GM23338 (cell line): ENCODE measurements at regions not wholly inside any gene's neighbourhood (a gene's known extent, or its start where the extent isn't known, plus 50 kb on each side); places are given as distances from the start of the nearest gene placed in this dataset.

Experiments
- ATAC-seq: fragments of 200-7000 bp; cut with Tn5 transposase; 3 replicates; pipeline ENCODE4 v1.9.1; 2020
- DNase-seq: peaks from one replicate; pipeline ENCODE4 v3.0.0-alpha.2; 2015; ENCODE audit warnings: low spot score
- H2AFZ ChIP-seq: fragments of 200-600 bp; sonication (generic); 2 replicates; pipeline ENCODE4 v1.8.0; 2016; ENCODE audit warnings: antibody characterized with exemption, mild to moderate bottlenecking, moderate library complexity
- H3F3A ChIP-seq: fragments of 200-600 bp; sonication (generic); replicated peaks from 2 replicates; pipeline ENCODE4 v1.8.0; 2017; ENCODE audit warnings: antibody characterized with exemption, mixed run types, low read depth
- H3K27ac ChIP-seq: fragments of 200-600 bp; sonication (generic); 2 replicates; pipeline ENCODE4 v1.6.1; 2016; ENCODE audit warnings: low read depth
- H3K27me3 ChIP-seq: fragments of 200-600 bp; sonication (generic); 2 replicates; pipeline ENCODE4 v1.8.0; 2016; ENCODE audit warnings: mild to moderate bottlenecking, mixed run types, moderate library complexity; ENCODE audit not compliant: insufficient read depth
- H3K36me3 ChIP-seq: fragments of 200-600 bp; sonication (generic); 2 replicates; pipeline ENCODE4 v1.8.0; 2016; ENCODE audit warnings: mild to moderate bottlenecking; ENCODE audit not compliant: insufficient read depth
- H3K4me1 ChIP-seq: fragments of 200-600 bp; sonication (generic); 2 replicates; pipeline ENCODE4 v1.8.0; 2016; ENCODE audit warnings: mild to moderate bottlenecking, moderate library complexity; ENCODE audit not compliant: insufficient read depth
- H3K4me2 ChIP-seq: fragments of 200-600 bp; sonication (generic); 2 replicates; pipeline ENCODE4 v1.7.1; 2017; ENCODE audit warnings: mixed run types
- H3K4me3 ChIP-seq: fragments of 200-600 bp; sonication (generic); 2 replicates; pipeline ENCODE4 v1.6.1; 2016; ENCODE audit warnings: mixed run types
- H3K79me2 ChIP-seq: fragments of 200-600 bp; sonication (generic); replicated peaks from 2 replicates; pipeline ENCODE4 v1.8.0; 2017; ENCODE audit warnings: mild to moderate bottlenecking; ENCODE audit not compliant: insufficient read depth
- H3K9me2 ChIP-seq: fragments of 200-600 bp; sonication (generic); 2 replicates; pipeline ENCODE4 v1.8.0; 2017; ENCODE audit not compliant: insufficient read depth
- H4K20me1 ChIP-seq: fragments of 200-600 bp; sonication (generic); replicated peaks from 2 replicates; pipeline ENCODE4 v1.8.0; 2017; ENCODE audit warnings: mild to moderate bottlenecking; ENCODE audit not compliant: insufficient read depth
- H3K27ac Mint-ChIP-seq: 2 replicates; pipeline ENCODE4 v1.8.0; 2020; ENCODE audit warnings: inconsistent platforms, mild to moderate bottlenecking, moderate library complexity, mixed read lengths
- H3K27me3 Mint-ChIP-seq: 3 replicates; pipeline ENCODE4 v1.8.0; 2022; ENCODE audit warnings: low read depth, mild to moderate bottlenecking, moderate library complexity, mixed read lengths, inconsistent platforms; ENCODE audit not compliant: insufficient read depth, poor library complexity
- H3K36me3 Mint-ChIP-seq: 3 replicates; pipeline ENCODE4 v1.8.0; 2021; ENCODE audit warnings: low read depth, mild to moderate bottlenecking, inconsistent platforms, moderate library complexity, mixed read lengths
- H3K4me1 Mint-ChIP-seq: 3 replicates; pipeline ENCODE4 v1.8.0; 2020; ENCODE audit warnings: mild to moderate bottlenecking, inconsistent platforms, mixed read lengths
- H3K4me3 Mint-ChIP-seq: 3 replicates; pipeline ENCODE4 v1.8.0; 2021; ENCODE audit warnings: moderate library complexity, mild to moderate bottlenecking, inconsistent platforms, mixed read lengths
- H3K9me3 Mint-ChIP-seq: 3 replicates; pipeline ENCODE4 v1.8.0; 2020; ENCODE audit warnings: moderate library complexity, mild to moderate bottlenecking, inconsistent platforms, mixed read lengths
- CREB1 ChIP-seq: fragments of 250-450 bp; sonication (Bioruptor Pico); IDR thresholded peaks from 2 replicates; pipeline ENCODE4 v1.5.0; 2020; ENCODE audit warnings: low read depth, mild to moderate bottlenecking, moderate library complexity
- CTCF ChIP-seq, 2 experiments: fragments of 200-600 bp in 1 of 2; sonication (generic) in 1 of 2; conservative IDR thresholded peaks; 2 replicates each; pipeline versions ENCODE4 v1.5.1 to v1.6.1; 2016 to 2017; ENCODE audit warnings: antibody characterized with exemption in 2 of 2, low read depth in 2 of 2, mild to moderate bottlenecking in 2 of 2, moderate library complexity in 1 of 2
- ETS1 ChIP-seq: IDR thresholded peaks from 2 replicates; pipeline ENCODE4 v1.6.1; 2016; ENCODE audit warnings: antibody characterized with exemption
- EZH2 ChIP-seq: fragments of 200-600 bp; sonication (generic); IDR thresholded peaks from one replicate; pipeline ENCODE4 v1.8.0; 2017; ENCODE audit warnings: antibody characterized with exemption, mild to moderate bottlenecking, low read depth; ENCODE audit not compliant: unreplicated experiment
- EZH2phosphoT487 ChIP-seq: fragments of 200-600 bp; sonication (generic); IDR thresholded peaks from one replicate; pipeline ENCODE4 v1.8.1; 2018; ENCODE audit warnings: antibody characterized with exemption; ENCODE audit not compliant: unreplicated experiment
- JUNB ChIP-seq: IDR thresholded peaks from one replicate; pipeline ENCODE4 v1.6.1; 2016; ENCODE audit warnings: antibody characterized with exemption; ENCODE audit not compliant: unreplicated experiment
- NANOG ChIP-seq: IDR thresholded peaks from 2 replicates; pipeline ENCODE4 v1.6.1; 2016; ENCODE audit warnings: antibody characterized with exemption, borderline replicate concordance
- POLR2AphosphoS5 ChIP-seq: IDR thresholded peaks from 2 replicates; pipeline ENCODE4 v1.6.1; 2016; ENCODE audit warnings: antibody characterized with exemption, low read depth
- REST ChIP-seq: IDR thresholded peaks from one replicate; pipeline ENCODE4 v1.6.1; 2018; ENCODE audit warnings: antibody characterized with exemption; ENCODE audit not compliant: unreplicated experiment
- STAT1 ChIP-seq: IDR thresholded peaks from one replicate; pipeline ENCODE4 v1.6.1; 2016; ENCODE audit warnings: antibody characterized with exemption; ENCODE audit not compliant: unreplicated experiment
- ZNF114 ChIP-seq: fragments of 250-450 bp; sonication (Bioruptor Pico); IDR thresholded peaks from 2 replicates; pipeline ENCODE4 v1.5.0; 2020; ENCODE audit warnings: mild to moderate bottlenecking, moderate library complexity
- ZNF331 ChIP-seq: fragments of 250-450 bp; sonication (Bioruptor Pico); IDR thresholded peaks from 2 replicates; pipeline ENCODE4 v1.5.0; 2020; ENCODE audit warnings: low read depth, mild to moderate bottlenecking, moderate library complexity
- ZNF462 ChIP-seq: fragments of 250-450 bp; sonication (Bioruptor Pico); IDR thresholded peaks from 2 replicates; pipeline ENCODE4 v1.5.0; 2020; ENCODE audit warnings: mild to moderate bottlenecking, moderate library complexity

GRCh38 chr2:128442053-128442751 is 123.5 kb upstream of the HS6ST1 start:
- H2AFZ ChIP-seq: peak overlapping the region; percentile 26
- Mint-ChIP-seq H3K27me3 (peaks cover 16% of the 10 kb centered on the region), H3K4me1 (peaks cover 23% of the 10 kb centered on the region), H3K36me3 (no peaks in the 10 kb centered on the region), H3K4me3 (peak overlapping the region; percentile 23; the same call in 1 of the 3 replicates), H3K9me3 (no peaks in the 10 kb centered on the region), H3K27ac (peak overlapping the region; percentile 88)
- ATAC-seq (peak; percentile 10; the same call in 2 of the 3 replicates), DNase-seq (peak; percentile 47)
- no peaks in the 10 kb centered on the region for H3K9me2 ChIP-seq
- H3K36me3 ChIP-seq: no peaks in the 10 kb centered on the region
- H3K4me2 ChIP-seq: peak overlapping the region; percentile 60
- H3K27me3 ChIP-seq: no peaks in the 10 kb centered on the region
- H3K27ac ChIP-seq: 0 out of 2 replicates have a peak overlapping the region, but pooled peaks have one; percentile 55
- H3K4me1 ChIP-seq: peaks cover 21% of the 10 kb centered on the region
- no peak overlapping the region for H3K4me3 ChIP-seq
- H4K20me1 ChIP-seq: no peaks in the 10 kb centered on the region
- TF ChIP-seq ZNF462 (CRISPR knock-in tag) (no peak), ZNF114 (CRISPR knock-in tag) (no peak), ZNF331 (CRISPR knock-in tag) (no peak), CREB1 (CRISPR knock-in tag) (no peak), CTCF (conservative IDR thresholded peaks at IDR 0.05; ENCODE audit: low read depth in 2 of 2) (no peak), REST (no peak), STAT1 (no peak), EZH2 (no peak), POLR2AphosphoS5 (no peak), ETS1 (no peak), NANOG (no peak), EZH2phosphoT487 (no peak), JUNB (no peak)
- H3F3A ChIP-seq: no peaks in the 10 kb centered on the region
- H3K79me2 ChIP-seq: no peaks in the 10 kb centered on the region
